ENCODE measurements at regions not wholly inside any gene's neighbourhood (a gene's known extent, or its start where the extent isn't known, plus 50 kb on each side); places are given as distances from the start of the nearest gene placed in this dataset.
A peak's percentile ranks its signal among the peaks of the same experiment; 100 is the strongest.
"Not testable (repeated sequence)": the region's sequence is repeated elsewhere in the genome, so short reads cannot be mapped to it uniquely, and the experiment has no call there.

GRCh38 chr6:26173836-26174145 is 86.6 kb downstream of the HFE start:
- DNase-seq (ENCODE audit: low spot score) = no peak

GRCh38 chr6:26175033-26175427 is 87.8 kb downstream of the HFE start:
- no peak for DNase-seq (ENCODE audit: low spot score)

- DNase-seq (ENCODE audit: low spot score) = peak; percentile 67
These were observed 88.4 kb downstream of the HFE start for GRCh38 chr6:26175428-26176181.

- no peak for DNase-seq (ENCODE audit: low spot score)
These were observed 92.4 kb downstream of the HFE start for GRCh38 chr6:26179675-26180074.

GRCh38 chr6:26180346-26180745 is 93.1 kb downstream of the HFE start:
- DNase-seq (ENCODE audit: low spot score) = no peak

GRCh38 chr6:26183237-26183580 is 96.0 kb downstream of the HFE start:
- DNase-seq (ENCODE audit: low spot score) = no peak

GRCh38 chr6:26183581-26184366 is 96.5 kb downstream of the HFE start:
- DNase-seq (ENCODE audit: low spot score) = peak; percentile 78

GRCh38 chr6:26184367-26184891 is 97.2 kb downstream of the HFE start:
- no peak for DNase-seq (ENCODE audit: low spot score)

- no peak for DNase-seq (ENCODE audit: low spot score)
These were observed 97.8 kb downstream of the HFE start for GRCh38 chr6:26185004-26185403.

- no peak for DNase-seq (ENCODE audit: low spot score)
These were observed 98.6 kb downstream of the HFE start for GRCh38 chr6:26185802-26186201.

GRCh38 chr6:26186652-26187051 is 99.4 kb downstream of the HFE start:
- no peak for DNase-seq (ENCODE audit: low spot score)

- DNase-seq (ENCODE audit: low spot score) = no peak
These were observed 100.1 kb downstream of the HFE start for GRCh38 chr6:26187292-26187691.

GRCh38 chr6:26187981-26188635 is 100.9 kb downstream of the HFE start:
- DNase-seq (ENCODE audit: low spot score) = peak; percentile 72

- DNase-seq (ENCODE audit: low spot score) = not testable (repeated sequence)
These were observed 104.3 kb downstream of the HFE start for GRCh38 chr6:26191512-26191911.

- no peak for DNase-seq (ENCODE audit: low spot score)
These were observed 106.5 kb downstream of the HFE start for GRCh38 chr6:26193467-26194328.

GRCh38 chr6:26194329-26194701 is 107.1 kb downstream of the HFE start:
- no peak for DNase-seq (ENCODE audit: low spot score)

- no peak for DNase-seq (ENCODE audit: low spot score)
These were observed 107.7 kb downstream of the HFE start for GRCh38 chr6:26194816-26195375.

GRCh38 chr6:26195376-26195923 is 108.2 kb downstream of the HFE start:
- peak; percentile 86 for DNase-seq (ENCODE audit: low spot score)

- DNase-seq (ENCODE audit: low spot score) = peak; percentile 26
These were observed 109.0 kb downstream of the HFE start for GRCh38 chr6:26195924-26196845.
